ENCODE measurements at regions not wholly inside any gene's neighbourhood (a gene's known extent, or its start where the extent isn't known, plus 50 kb on each side); places are given as distances from the start of the nearest gene placed in this dataset.

- 71 to 73% methylated on average over 6 of the region's 6 CpGs for WGBS, 2 donors
- intact Hi-C loops (cut with DNase I; ENCODE audit: low total_unique reads): no loop called here
- DNase-seq (ENCODE audit: low spot score in 2 of 2): no peak
- TF ChIP-seq POLR2A (IDR thresholded peaks at IDR 0.05): no peak
- TF ChIP-seq, protein P1, sequence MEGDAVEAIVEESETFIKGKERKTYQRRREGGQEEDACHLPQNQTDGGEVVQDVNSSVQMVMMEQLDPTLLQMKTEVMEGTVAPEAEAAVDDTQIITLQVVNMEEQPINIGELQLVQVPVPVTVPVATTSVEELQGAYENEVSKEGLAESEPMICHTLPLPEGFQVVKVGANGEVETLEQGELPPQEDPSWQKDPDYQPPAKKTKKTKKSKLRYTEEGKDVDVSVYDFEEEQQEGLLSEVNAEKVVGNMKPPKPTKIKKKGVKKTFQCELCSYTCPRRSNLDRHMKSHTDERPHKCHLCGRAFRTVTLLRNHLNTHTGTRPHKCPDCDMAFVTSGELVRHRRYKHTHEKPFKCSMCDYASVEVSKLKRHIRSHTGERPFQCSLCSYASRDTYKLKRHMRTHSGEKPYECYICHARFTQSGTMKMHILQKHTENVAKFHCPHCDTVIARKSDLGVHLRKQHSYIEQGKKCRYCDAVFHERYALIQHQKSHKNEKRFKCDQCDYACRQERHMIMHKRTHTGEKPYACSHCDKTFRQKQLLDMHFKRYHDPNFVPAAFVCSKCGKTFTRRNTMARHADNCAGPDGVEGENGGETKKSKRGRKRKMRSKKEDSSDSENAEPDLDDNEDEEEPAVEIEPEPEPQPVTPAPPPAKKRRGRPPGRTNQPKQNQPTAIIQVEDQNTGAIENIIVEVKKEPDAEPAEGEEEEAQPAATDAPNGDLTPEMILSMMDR (IDR thresholded peaks at IDR 0.05): no peak
- H3K4me3 ChIP-seq (ENCODE audit: low read depth, poor library complexity, severe bottlenecking): no peak overlapping the region
These were observed 64.6 kb upstream of the SPAG17 start for GRCh38 chr1:118249641-118250040.

DNA sequence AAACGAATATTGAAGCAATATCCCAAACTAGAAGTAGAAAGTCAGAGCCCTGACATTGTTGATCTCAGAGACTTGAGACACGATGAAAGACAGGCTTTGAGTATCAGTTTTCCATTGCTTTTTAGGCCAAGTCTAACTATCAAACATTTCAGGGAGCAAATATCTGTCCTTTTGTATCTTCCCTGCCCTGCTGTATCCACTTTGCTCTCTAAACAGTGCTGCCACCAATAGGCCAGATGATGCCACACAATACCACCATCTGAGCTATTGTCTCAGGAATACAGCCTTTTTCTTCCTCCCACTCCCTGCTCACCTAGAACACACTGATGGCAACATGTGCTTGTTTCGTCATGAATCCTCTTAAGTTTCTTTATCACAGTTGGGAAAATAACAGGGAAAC, 62.6 kb upstream of the SPAG17 start:
- TF ChIP-seq, protein P1 (IDR thresholded peaks at IDR 0.05): no peak
- TF ChIP-seq POLR2A (IDR thresholded peaks at IDR 0.05): no peak
- no peak overlapping the region for H3K4me3 ChIP-seq (ENCODE audit: low read depth, poor library complexity, severe bottlenecking)
- intact Hi-C loops (cut with DNase I; ENCODE audit: low total_unique reads): no loop called here
- 82 to 86% methylated on average over 3 of the region's 3 CpGs for WGBS, 2 donors
- DNase-seq (ENCODE audit: low spot score in 2 of 2): no peak

DNA sequence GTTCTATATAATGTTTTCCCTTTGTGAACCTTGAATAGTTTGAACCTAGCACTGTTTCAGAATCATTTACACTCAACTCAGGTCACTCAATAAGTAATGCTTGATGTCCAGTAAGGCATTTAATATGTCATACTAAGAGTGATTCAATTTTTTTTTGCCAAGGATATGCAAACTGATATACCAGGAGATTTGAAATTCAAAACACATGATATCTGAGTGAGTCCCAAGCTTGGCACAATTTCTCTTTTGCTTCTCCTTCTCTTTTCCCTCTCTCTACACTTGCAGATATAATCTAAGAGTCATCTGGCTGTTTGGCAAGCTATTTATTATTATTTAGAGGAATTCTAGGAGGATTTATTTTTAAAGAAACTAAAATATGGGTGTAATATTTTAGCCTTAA, 61.6 kb upstream of the SPAG17 start:
- no peak overlapping the region for H3K4me3 ChIP-seq (ENCODE audit: low read depth, poor library complexity, severe bottlenecking)
- intact Hi-C loops (cut with DNase I; ENCODE audit: low total_unique reads): no loop called here
- DNase-seq (ENCODE audit: low spot score in 2 of 2): no peak
- TF ChIP-seq, protein P1 (IDR thresholded peaks at IDR 0.05): no peak
- no peak for TF ChIP-seq POLR2A (IDR thresholded peaks at IDR 0.05)

- no peak for TF ChIP-seq POLR2A (IDR thresholded peaks at IDR 0.05)
- TF ChIP-seq, protein P1 (IDR thresholded peaks at IDR 0.05): no peak
- intact Hi-C loops (cut with DNase I; ENCODE audit: low total_unique reads): no loop called here
- H3K4me3 ChIP-seq (ENCODE audit: low read depth, poor library complexity, severe bottlenecking): no peak overlapping the region
- WGBS, 2 donors: 57 to 61% methylated on average over 3 of the region's 4 CpGs
- DNase-seq (ENCODE audit: low spot score in 2 of 2): no peak
These were observed 59.2 kb upstream of the SPAG17 start for GRCh38 chr1:118244194-118244593.

DNA sequence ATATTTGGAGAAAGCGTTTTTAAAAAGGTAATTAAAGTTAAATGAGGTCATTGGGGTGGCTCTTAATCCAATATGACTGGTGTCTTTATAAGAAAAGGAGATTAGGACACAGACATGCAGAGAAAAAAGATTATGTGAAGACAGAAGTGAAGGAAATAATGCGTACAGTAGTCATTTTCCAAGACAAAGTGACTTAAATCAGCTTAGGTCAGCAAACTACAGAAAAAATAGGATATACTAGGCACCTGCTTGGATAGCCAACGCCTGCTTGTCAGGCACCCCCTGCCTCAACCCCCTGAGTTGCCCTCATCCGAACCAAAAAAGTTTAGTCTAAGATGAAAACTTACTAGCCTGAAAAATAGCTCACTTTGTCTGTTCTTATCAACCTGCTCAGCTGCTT, 58.2 kb upstream of the SPAG17 start:
- DNase-seq (ENCODE audit: low spot score in 2 of 2): no peak
- intact Hi-C loops (cut with DNase I; ENCODE audit: low total_unique reads): no loop called here
- TF ChIP-seq, protein P1 (IDR thresholded peaks at IDR 0.05): no peak
- no peak for TF ChIP-seq POLR2A (IDR thresholded peaks at IDR 0.05)
- H3K4me3 ChIP-seq (ENCODE audit: low read depth, poor library complexity, severe bottlenecking): no peak overlapping the region
- WGBS, 2 donors: 87 to 91% methylated on average over 4 of the region's 4 CpGs

All from lower leg skin (tissue), 4 donors.